Gastroesophageal sphincter (tissue), 4 donors: ENCODE measurements at regions not wholly inside any gene's neighbourhood (a gene's known extent, or its start where the extent isn't known, plus 50 kb on each side); places are given as distances from the start of the nearest gene placed in this dataset.
A peak's percentile ranks its signal among the peaks of the same experiment; 100 is the strongest.

Experiments
- ATAC-seq: fragments of 150-250 bp; one replicate; pipeline ENCODE4 v1.9.1; 2016; ENCODE audit warnings: mild to moderate bottlenecking, moderate library complexity
- H3K27ac ChIP-seq, 4 donors: fragments of 200-600 bp; sonication (generic) in 3 of 4; 1 replicate in 3 of 4; 2 replicates in 1 of 4; pipeline ENCODE4 v1.5.1; 2016 to 2019
- H3K27me3 ChIP-seq: fragments of 200-600 bp; sonication (generic); one replicate; pipeline ENCODE4 v1.5.1; 2019
- H3K36me3 ChIP-seq, 2 donors: fragments of 200-600 bp; sonication (generic); one replicate each; pipeline ENCODE4 v1.5.1; 2019; ENCODE audit warnings: control low read depth in 1 of 2
- H3K4me1 ChIP-seq, 3 donors: fragments of 200-600 bp; sonication (generic); 1 replicate in 2 of 3; 2 replicates in 1 of 3; pipeline ENCODE4 v1.5.1; 2016 to 2019; ENCODE audit warnings: control low read depth in 2 of 3
- H3K4me3 ChIP-seq, 2 donors: fragments of 200-600 bp; sonication (generic); one replicate each; pipeline ENCODE4 v1.5.1; 2019; ENCODE audit warnings: mild to moderate bottlenecking in 1 of 2, moderate library complexity in 1 of 2
- H3K9me3 ChIP-seq, 3 donors: fragments of 200-600 bp; sonication (generic); one replicate each; pipeline ENCODE4 v1.5.1; 2017 to 2019; ENCODE audit warnings: control low read depth in 2 of 3
- CTCF ChIP-seq, 4 experiments: fragments of 200-600 bp in 2 of 4; fragments of 450-650 bp in 2 of 4; sonication (generic) in 1 of 4; IDR thresholded peaks; one replicate each; pipeline ENCODE4 v1.5.1; 2017 to 2019; ENCODE audit warnings: antibody characterized with exemption in 4 of 4, mild to moderate bottlenecking in 2 of 4, moderate library complexity in 2 of 4
- EP300 ChIP-seq: sonication (generic); formaldehyde crosslinking; IDR thresholded peaks from one replicate; pipeline ENCODE4 v1.6.1; 2017; ENCODE audit warnings: antibody characterized with exemption, mild to moderate bottlenecking
- POLR2A ChIP-seq, 2 donors: fragments of 450-650 bp; IDR thresholded peaks; one replicate each; pipeline ENCODE4 v1.6.1; 2017; ENCODE audit warnings: antibody characterized with exemption in 2 of 2, mild to moderate bottlenecking in 2 of 2, moderate library complexity in 1 of 2
- POLR2AphosphoS5 ChIP-seq: sonication (generic); formaldehyde crosslinking; IDR thresholded peaks from one replicate; pipeline ENCODE4 v1.6.1; 2017; ENCODE audit warnings: antibody characterized with exemption
- WGBS, 2 donors: methylation state at CpG; one replicate each; pipeline ENCODE4 v1.1.5; 2018; ENCODE audit warnings: low coverage in 1 of 2; 5-methylcytosine and 5-hydroxymethylcytosine counted together

- no peaks in the 10 kb centered on the region for H3K36me3 ChIP-seq
- H3K27ac ChIP-seq: no peak overlapping the region
- H3K9me3 ChIP-seq: peaks cover 0 to 6% (median 0%) of the 10 kb centered on the region in 3 donors
- TF ChIP-seq POLR2A (IDR thresholded peaks at IDR 0.05): no peak
- TF ChIP-seq POLR2AphosphoS5: no peak
- no peak for TF ChIP-seq EP300
- no peak for TF ChIP-seq CTCF (IDR thresholded peaks at IDR 0.05)
- no peak overlapping the region for H3K4me3 ChIP-seq
- H3K4me1 ChIP-seq: no peaks in the 10 kb centered on the region
- 84 to 90% methylated on average over 3 of the region's 3 CpGs for WGBS, 2 donors
- no peak for ATAC-seq
- H3K27me3 ChIP-seq: no peaks in the 10 kb centered on the region
Measured at GRCh38 chr1:55481634-55482033, 266.5 kb upstream of the USP24 start.

- Histone ChIP-seq H3K36me3 (no peaks in the 10 kb centered on the region), H3K4me3 (no peak overlapping the region), H3K27me3 (no peaks in the 10 kb centered on the region), H3K4me1 (no peaks in the 10 kb centered on the region), H3K9me3 (peaks cover 0 to 6% (median 0%) of the 10 kb centered on the region in 3 donors), H3K27ac (no peak overlapping the region)
- 55 to 64% methylated on average over 2 of the region's 2 CpGs for WGBS, 2 donors
- no peak for ATAC-seq
- TF ChIP-seq EP300: no peak
- TF ChIP-seq POLR2AphosphoS5: no peak
Measured at GRCh38 chr1:55480029-55480795, 265.0 kb upstream of the USP24 start.

- no peak for ATAC-seq
- peaks cover 0 to 6% (median 0%) of the 10 kb centered on the region in 3 donors for H3K9me3 ChIP-seq
- no peaks in the 10 kb centered on the region for H3K27me3 ChIP-seq
- 88 to 94% methylated on average over 2 of the region's 2 CpGs for WGBS, 2 donors
- H3K27ac ChIP-seq: no peak overlapping the region
- H3K4me3 ChIP-seq: no peak overlapping the region
- H3K4me1 ChIP-seq: no peaks in the 10 kb centered on the region
- H3K36me3 ChIP-seq: no peaks in the 10 kb centered on the region
- TF ChIP-seq CTCF (IDR thresholded peaks at IDR 0.05): peak in 1 of 4 experiments; percentile 19
- no peak for TF ChIP-seq POLR2A (IDR thresholded peaks at IDR 0.05)
- no peak for TF ChIP-seq EP300
Measured at GRCh38 chr1:55478742-55479141, 263.6 kb upstream of the USP24 start.

- H3K36me3 ChIP-seq: no peaks in the 10 kb centered on the region
- no peak overlapping the region for H3K27ac ChIP-seq
- H3K4me3 ChIP-seq: no peak overlapping the region
- ATAC-seq: no peak
- peaks cover 0 to 6% (median 0%) of the 10 kb centered on the region in 3 donors for H3K9me3 ChIP-seq
- H3K27me3 ChIP-seq: no peaks in the 10 kb centered on the region
- no peaks in the 10 kb centered on the region for H3K4me1 ChIP-seq
- 100% methylated on average over 3 of the region's 4 CpGs; no CpG with 5 or more reads in 1 of the 2 donors for WGBS, 2 donors
- no peak for TF ChIP-seq POLR2A (IDR thresholded peaks at IDR 0.05)
- no peak for TF ChIP-seq POLR2AphosphoS5
- TF ChIP-seq EP300: no peak
- TF ChIP-seq CTCF (IDR thresholded peaks at IDR 0.05): no peak
Measured at GRCh38 chr1:55477953-55478352, 262.8 kb upstream of the USP24 start.

- 61 to 87% methylated on average over 2 to 5 of the region's 6 CpGs for WGBS, 2 donors
- no peaks in the 10 kb centered on the region for H3K36me3 ChIP-seq
- H3K9me3 ChIP-seq: peaks cover 0 to 6% (median 0%) of the 10 kb centered on the region in 3 donors
- no peak for TF ChIP-seq EP300
- TF ChIP-seq POLR2AphosphoS5: no peak
- TF ChIP-seq POLR2A (IDR thresholded peaks at IDR 0.05): no peak
- TF ChIP-seq CTCF (IDR thresholded peaks at IDR 0.05): no peak
- no peaks in the 10 kb centered on the region for H3K4me1 ChIP-seq
- H3K27ac ChIP-seq: no peak overlapping the region
- H3K27me3 ChIP-seq: no peaks in the 10 kb centered on the region
- H3K4me3 ChIP-seq: no peak overlapping the region
- no peak for ATAC-seq
Measured at GRCh38 chr1:55476445-55477015, 261.4 kb upstream of the USP24 start.
